Right forelimb (tissue), 1 donor: ENCODE measurements at regions not wholly inside any gene's neighbourhood (a gene's known extent, or its start where the extent isn't known, plus 50 kb on each side); places are given as distances from the start of the nearest gene placed in this dataset.

Source experiments
- DNase-seq: peaks from one replicate; pipeline ENCODE4 v3.0.0-alpha.2; 2018

- no peak for DNase-seq
Measured at GRCh38 chr10:61184429-61184828, 240.4 kb upstream of the RHOBTB1 start.

GRCh38 chr10:61183967-61184366, 240.0 kb upstream of the RHOBTB1 start:
- DNase-seq: no peak

GRCh38 chr10:61181832-61182231, 237.8 kb upstream of the RHOBTB1 start:
- DNase-seq: no peak

- DNase-seq: no peak
Measured at GRCh38 chr10:61179771-61180170, 235.8 kb upstream of the RHOBTB1 start.

- no peak for DNase-seq
Measured at GRCh38 chr10:61176424-61176823, 232.4 kb upstream of the RHOBTB1 start.

GRCh38 chr10:61175316-61175715, 231.3 kb upstream of the RHOBTB1 start:
- DNase-seq: no peak

GRCh38 chr10:61173450-61173849, 229.5 kb upstream of the RHOBTB1 start:
- DNase-seq: no peak

- DNase-seq: no peak
Measured at GRCh38 chr10:61172182-61172926, 228.4 kb upstream of the RHOBTB1 start.

GRCh38 chr10:61170594-61170993, 226.6 kb upstream of the RHOBTB1 start:
- no peak for DNase-seq

- DNase-seq: no peak
Measured at GRCh38 chr10:61169294-61169693, 225.3 kb upstream of the RHOBTB1 start.

GRCh38 chr10:61166489-61166888, 222.5 kb upstream of the RHOBTB1 start:
- DNase-seq: no peak

- no peak for DNase-seq
Measured at GRCh38 chr10:61166065-61166464, 222.1 kb upstream of the RHOBTB1 start.

- DNase-seq: peak; percentile 51
Measured at GRCh38 chr10:61164458-61165160, 220.6 kb upstream of the RHOBTB1 start.

GRCh38 chr10:61163403-61163802, 219.4 kb upstream of the RHOBTB1 start:
- no peak for DNase-seq

GRCh38 chr10:61160253-61160652, 216.3 kb upstream of the RHOBTB1 start:
- no peak for DNase-seq

- no peak for DNase-seq
Measured at GRCh38 chr10:61159253-61159652, 215.3 kb upstream of the RHOBTB1 start.

- no peak for DNase-seq
Measured at GRCh38 chr10:61157182-61157581, 213.2 kb upstream of the RHOBTB1 start.

GRCh38 chr10:61153771-61154170, 209.8 kb upstream of the RHOBTB1 start:
- DNase-seq: no peak

- DNase-seq: no peak
Measured at GRCh38 chr10:61151059-61151458, 207.1 kb upstream of the RHOBTB1 start.

GRCh38 chr10:61148451-61148850, 204.5 kb upstream of the RHOBTB1 start:
- DNase-seq: no peak

GRCh38 chr10:61142987-61143386, 199.0 kb upstream of the RHOBTB1 start:
- DNase-seq: no peak

GRCh38 chr10:61140765-61141392, 196.9 kb upstream of the RHOBTB1 start:
- DNase-seq: peak; percentile 64

GRCh38 chr10:61139592-61139953, 195.6 kb upstream of the RHOBTB1 start:
- no peak for DNase-seq
